ENCODE measurements at regions not wholly inside any gene's neighbourhood (a gene's known extent, or its start where the extent isn't known, plus 50 kb on each side); places are given as distances from the start of the nearest gene placed in this dataset.

- H3K9me3 ChIP-seq (ENCODE audit: insufficient read depth, low read depth, low read length): no peaks in the 10 kb centered on the region
- no peaks in the 10 kb centered on the region for H3K9me2 ChIP-seq (replicated peaks; ENCODE audit: low read depth, low read length)
- H3K36me3 ChIP-seq (ENCODE audit: insufficient read depth, low read length): no peaks in the 10 kb centered on the region
- no peaks in the 10 kb centered on the region for H3K4me1 ChIP-seq (ENCODE audit: insufficient read depth, low read length, poor library complexity, severe bottlenecking)
- no peak overlapping the region for H3K4me3 ChIP-seq (ENCODE audit: low read length, poor library complexity, severe bottlenecking)
- H3K9ac ChIP-seq (ENCODE audit: low read depth, low read length, poor library complexity, severe bottlenecking): no peak overlapping the region
- H3K4me2 ChIP-seq (ENCODE audit: low read depth, low read length, poor library complexity, severe bottlenecking): no peak overlapping the region
- TF ChIP-seq EZH2phosphoT487 (IDR thresholded peaks at IDR 0.05; ENCODE audit: borderline replicate concordance) (no peak), CTCF (conservative IDR thresholded peaks at IDR 0.05; ENCODE audit: low read length) (no peak)
- H4K20me1 ChIP-seq (ENCODE audit: insufficient read depth, low read length, poor library complexity, severe bottlenecking): no peaks in the 10 kb centered on the region
- no peaks in the 10 kb centered on the region for H3F3A ChIP-seq (ENCODE audit: low read depth)
- H3K79me2 ChIP-seq (ENCODE audit: insufficient read depth, low read length): no peaks in the 10 kb centered on the region
- no peak overlapping the region for H2AFZ ChIP-seq (ENCODE audit: low read length)
- H3K27me3 ChIP-seq (ENCODE audit: insufficient read depth, low read length, poor library complexity, severe bottlenecking): no peaks in the 10 kb centered on the region
Measured at GRCh38 chr1:194447636-194448035, 1261.2 kb upstream of the B3GALT2 start.

GRCh38 chr1:194445244-194445643 is 1258.8 kb upstream of the B3GALT2 start:
- no peaks in the 10 kb centered on the region for H3K9me3 ChIP-seq (ENCODE audit: insufficient read depth, low read depth, low read length)
- H3K4me1 ChIP-seq (ENCODE audit: insufficient read depth, low read length, poor library complexity, severe bottlenecking): no peaks in the 10 kb centered on the region
- no peak overlapping the region for H3K4me2 ChIP-seq (ENCODE audit: low read depth, low read length, poor library complexity, severe bottlenecking)
- no peaks in the 10 kb centered on the region for H3F3A ChIP-seq (ENCODE audit: low read depth)
- H4K20me1 ChIP-seq (ENCODE audit: insufficient read depth, low read length, poor library complexity, severe bottlenecking): no peaks in the 10 kb centered on the region
- H3K79me2 ChIP-seq (ENCODE audit: insufficient read depth, low read length): no peaks in the 10 kb centered on the region
- H3K4me3 ChIP-seq (ENCODE audit: low read length, poor library complexity, severe bottlenecking): no peak overlapping the region
- H3K9ac ChIP-seq (ENCODE audit: low read depth, low read length, poor library complexity, severe bottlenecking): no peak overlapping the region
- no peaks in the 10 kb centered on the region for H3K27me3 ChIP-seq (ENCODE audit: insufficient read depth, low read length, poor library complexity, severe bottlenecking)
- H2AFZ ChIP-seq (ENCODE audit: low read length): no peak overlapping the region
- H3K9me2 ChIP-seq (replicated peaks; ENCODE audit: low read depth, low read length): no peaks in the 10 kb centered on the region
- no peaks in the 10 kb centered on the region for H3K36me3 ChIP-seq (ENCODE audit: insufficient read depth, low read length)
- TF ChIP-seq CTCF (conservative IDR thresholded peaks at IDR 0.05; ENCODE audit: low read length): no peak

GRCh38 chr1:194442901-194443575 is 1256.6 kb upstream of the B3GALT2 start:
- TF ChIP-seq EZH2phosphoT487 (IDR thresholded peaks at IDR 0.05; ENCODE audit: borderline replicate concordance): no peak
- no peak for TF ChIP-seq CTCF (conservative IDR thresholded peaks at IDR 0.05; ENCODE audit: low read length)

More at GRCh38 chr1:194442901-194443575, 1256.6 kb upstream of the B3GALT2 start:
- Histone ChIP-seq H3F3A (ENCODE audit: low read depth) (no peaks in the 10 kb centered on the region), H3K4me2 (ENCODE audit: low read depth, low read length, poor library complexity, severe bottlenecking) (no peak overlapping the region), H3K36me3 (ENCODE audit: insufficient read depth, low read length) (no peaks in the 10 kb centered on the region), H3K4me3 (ENCODE audit: low read length, poor library complexity, severe bottlenecking) (no peak overlapping the region), H3K27me3 (ENCODE audit: insufficient read depth, low read length, poor library complexity, severe bottlenecking) (no peaks in the 10 kb centered on the region), H3K9me3 (ENCODE audit: insufficient read depth, low read depth, low read length) (no peaks in the 10 kb centered on the region), H3K79me2 (ENCODE audit: insufficient read depth, low read length) (no peaks in the 10 kb centered on the region), H2AFZ (ENCODE audit: low read length) (no peak overlapping the region), H4K20me1 (ENCODE audit: insufficient read depth, low read length, poor library complexity, severe bottlenecking) (no peaks in the 10 kb centered on the region), H3K9me2 (replicated peaks; ENCODE audit: low read depth, low read length) (no peaks in the 10 kb centered on the region), H3K9ac (ENCODE audit: low read depth, low read length, poor library complexity, severe bottlenecking) (no peak overlapping the region), H3K4me1 (ENCODE audit: insufficient read depth, low read length, poor library complexity, severe bottlenecking) (no peaks in the 10 kb centered on the region)

All from Loucy (cell line).